ENCODE measurements at regions not wholly inside any gene's neighbourhood (a gene's known extent, or its start where the extent isn't known, plus 50 kb on each side); places are given as distances from the start of the nearest gene placed in this dataset.

- Histone ChIP-seq H3K9me2 (ENCODE audit: insufficient read depth) (no peaks in the 10 kb centered on the region), H3K27ac (no peak overlapping the region), H3K27me3 (replicated peaks; ENCODE audit: insufficient read depth) (no peaks in the 10 kb centered on the region), H3K79me2 (ENCODE audit: insufficient read depth) (no peaks in the 10 kb centered on the region), H3K9ac (no peak overlapping the region), H3K4me2 (ENCODE audit: unreplicated experiment) (no peak overlapping the region), H4K20me1 (ENCODE audit: insufficient read depth) (no peaks in the 10 kb centered on the region), H3K36me3 (ENCODE audit: low read depth) (no peaks in the 10 kb centered on the region), H3K4me1 (ENCODE audit: insufficient read depth) (no peaks in the 10 kb centered on the region), H3K9me3 (ENCODE audit: low read depth) (no peaks in the 10 kb centered on the region), H3F3A (ENCODE audit: insufficient read depth) (no peaks in the 10 kb centered on the region), H3K4me3 (no peak overlapping the region), H2AFZ (no peak overlapping the region)
- DNase-seq: no peak
- in situ Hi-C loops (cut with MboI): no loop called here
- WGBS, 2 experiments (ENCODE audit: low coverage in 1 of 2, low lambda C conversion rate in 2 of 2, missing lambda C conversion rate in 2 of 2): 4 to 5% methylated on average over 4 of the region's 4 CpGs
- TF ChIP-seq EZH2 (IDR thresholded peaks at IDR 0.05; ENCODE audit: insufficient read depth, poor library complexity, severe bottlenecking) (no peak), EZH2phosphoT487 (IDR thresholded peaks at IDR 0.05; ENCODE audit: insufficient read depth, low read depth) (no peak)
Measured at GRCh38 chr18:65622436-65622835, 128.4 kb upstream of the CDH7 start.

- Histone ChIP-seq H2AFZ (no peak overlapping the region), H4K20me1 (ENCODE audit: insufficient read depth) (no peaks in the 10 kb centered on the region), H3K4me2 (ENCODE audit: unreplicated experiment) (no peak overlapping the region), H3K4me1 (ENCODE audit: insufficient read depth) (no peaks in the 10 kb centered on the region), H3F3A (ENCODE audit: insufficient read depth) (no peaks in the 10 kb centered on the region), H3K27ac (no peak overlapping the region), H3K79me2 (ENCODE audit: insufficient read depth) (no peaks in the 10 kb centered on the region), H3K9me2 (ENCODE audit: insufficient read depth) (no peaks in the 10 kb centered on the region), H3K9me3 (ENCODE audit: low read depth) (no peaks in the 10 kb centered on the region), H3K27me3 (replicated peaks; ENCODE audit: insufficient read depth) (no peaks in the 10 kb centered on the region), H3K4me3 (no peak overlapping the region), H3K36me3 (ENCODE audit: low read depth) (no peaks in the 10 kb centered on the region), H3K9ac (no peak overlapping the region)
- no peak for DNase-seq
- WGBS, 2 experiments (ENCODE audit: low coverage in 1 of 2, low lambda C conversion rate in 2 of 2, missing lambda C conversion rate in 2 of 2): 24 to 26% methylated on average over 9 of the region's 9 CpGs
- TF ChIP-seq EZH2 (IDR thresholded peaks at IDR 0.05; ENCODE audit: insufficient read depth, poor library complexity, severe bottlenecking) (no peak), EZH2phosphoT487 (IDR thresholded peaks at IDR 0.05; ENCODE audit: insufficient read depth, low read depth) (no peak)
- in situ Hi-C loops (cut with MboI): no loop called here
Measured at GRCh38 chr18:65620076-65620696, 130.6 kb upstream of the CDH7 start.

- Histone ChIP-seq H3K4me3 (no peak overlapping the region), H3K27me3 (replicated peaks; ENCODE audit: insufficient read depth) (no peaks in the 10 kb centered on the region), H3K4me1 (ENCODE audit: insufficient read depth) (no peaks in the 10 kb centered on the region), H3F3A (ENCODE audit: insufficient read depth) (no peaks in the 10 kb centered on the region), H2AFZ (no peak overlapping the region), H3K9ac (no peak overlapping the region), H3K27ac (no peak overlapping the region), H3K79me2 (ENCODE audit: insufficient read depth) (no peaks in the 10 kb centered on the region), H3K36me3 (ENCODE audit: low read depth) (no peaks in the 10 kb centered on the region), H4K20me1 (ENCODE audit: insufficient read depth) (no peaks in the 10 kb centered on the region), H3K9me3 (ENCODE audit: low read depth) (no peaks in the 10 kb centered on the region), H3K9me2 (ENCODE audit: insufficient read depth) (no peaks in the 10 kb centered on the region), H3K4me2 (ENCODE audit: unreplicated experiment) (no peak overlapping the region)
- WGBS, 2 experiments (ENCODE audit: low coverage in 1 of 2, low lambda C conversion rate in 2 of 2, missing lambda C conversion rate in 2 of 2): 35% methylated on average over 3 of the region's 3 CpGs
- in situ Hi-C loops (cut with MboI): no loop called here
- DNase-seq: no peak
- no peak for TF ChIP-seq EZH2phosphoT487 (IDR thresholded peaks at IDR 0.05; ENCODE audit: insufficient read depth, low read depth)
- TF ChIP-seq EZH2 (IDR thresholded peaks at IDR 0.05; ENCODE audit: insufficient read depth, poor library complexity, severe bottlenecking): no peak
Measured at GRCh38 chr18:65610939-65611338, 139.9 kb upstream of the CDH7 start.

GRCh38 chr18:65608471-65608870 is 142.3 kb upstream of the CDH7 start:
- no peak for DNase-seq
- in situ Hi-C loops (cut with MboI): no loop called here
- WGBS, 2 experiments (ENCODE audit: low coverage in 1 of 2, low lambda C conversion rate in 2 of 2, missing lambda C conversion rate in 2 of 2): 8 to 29% methylated on average over 1 of the region's 1 CpG

GRCh38 chr18:65607161-65607560 is 143.7 kb upstream of the CDH7 start:
- H2AFZ ChIP-seq: no peak overlapping the region
- H4K20me1 ChIP-seq (ENCODE audit: insufficient read depth): no peaks in the 10 kb centered on the region
- no peaks in the 10 kb centered on the region for H3K9me3 ChIP-seq (ENCODE audit: low read depth)
- H3K36me3 ChIP-seq (ENCODE audit: low read depth): no peaks in the 10 kb centered on the region
- TF ChIP-seq EZH2 (IDR thresholded peaks at IDR 0.05; ENCODE audit: insufficient read depth, poor library complexity, severe bottlenecking) (no peak), EZH2phosphoT487 (IDR thresholded peaks at IDR 0.05; ENCODE audit: insufficient read depth, low read depth) (no peak)
- no peaks in the 10 kb centered on the region for H3F3A ChIP-seq (ENCODE audit: insufficient read depth)
- in situ Hi-C loops (cut with MboI): no loop called here
- no peaks in the 10 kb centered on the region for H3K79me2 ChIP-seq (ENCODE audit: insufficient read depth)
- no peaks in the 10 kb centered on the region for H3K4me1 ChIP-seq (ENCODE audit: insufficient read depth)
- WGBS, 2 experiments (ENCODE audit: low coverage in 1 of 2, low lambda C conversion rate in 2 of 2, missing lambda C conversion rate in 2 of 2): 23 to 28% methylated on average over 3 of the region's 3 CpGs
- no peaks in the 10 kb centered on the region for H3K9me2 ChIP-seq (ENCODE audit: insufficient read depth)
- no peaks in the 10 kb centered on the region for H3K27me3 ChIP-seq (replicated peaks; ENCODE audit: insufficient read depth)
- H3K9ac ChIP-seq: no peak overlapping the region
- no peak for DNase-seq
- no peak overlapping the region for H3K4me2 ChIP-seq (ENCODE audit: unreplicated experiment)
- no peak overlapping the region for H3K27ac ChIP-seq
- no peak overlapping the region for H3K4me3 ChIP-seq

More at GRCh38 chr18:65608471-65608870, 142.3 kb upstream of the CDH7 start:
- H3K27me3 ChIP-seq (replicated peaks; ENCODE audit: insufficient read depth): no peaks in the 10 kb centered on the region
- H3K79me2 ChIP-seq (ENCODE audit: insufficient read depth): no peaks in the 10 kb centered on the region
- H3K9me2 ChIP-seq (ENCODE audit: insufficient read depth): no peaks in the 10 kb centered on the region
- no peaks in the 10 kb centered on the region for H4K20me1 ChIP-seq (ENCODE audit: insufficient read depth)
- no peaks in the 10 kb centered on the region for H3K36me3 ChIP-seq (ENCODE audit: low read depth)
- H3K27ac ChIP-seq: no peak overlapping the region
- no peak overlapping the region for H3K9ac ChIP-seq
- H3K4me2 ChIP-seq (ENCODE audit: unreplicated experiment): no peak overlapping the region
- H2AFZ ChIP-seq: no peak overlapping the region
- H3K4me1 ChIP-seq (ENCODE audit: insufficient read depth): no peaks in the 10 kb centered on the region
- no peak for TF ChIP-seq EZH2 (IDR thresholded peaks at IDR 0.05; ENCODE audit: insufficient read depth, poor library complexity, severe bottlenecking)
- TF ChIP-seq EZH2phosphoT487 (IDR thresholded peaks at IDR 0.05; ENCODE audit: insufficient read depth, low read depth): no peak
- H3K9me3 ChIP-seq (ENCODE audit: low read depth): no peaks in the 10 kb centered on the region
- H3K4me3 ChIP-seq: no peak overlapping the region
- no peaks in the 10 kb centered on the region for H3F3A ChIP-seq (ENCODE audit: insufficient read depth)

Data from GM23248 (cell line).